Nephron (organoid): ENCODE measurements at regions not wholly inside any gene's neighbourhood (a gene's known extent, or its start where the extent isn't known, plus 50 kb on each side); places are given as distances from the start of the nearest gene placed in this dataset.
A peak's percentile ranks its signal among the peaks of the same experiment; 100 is the strongest.

Experiments used
- H3K27ac Mint-ChIP-seq, 3 experiments: 2 replicates each; pipeline ENCODE4 v1.8.0; 2020; ENCODE audit warnings: mixed read lengths in 3 of 3, mild to moderate bottlenecking in 2 of 3, moderate library complexity in 1 of 3
- H3K27me3 Mint-ChIP-seq: 2 replicates; pipeline ENCODE4 v1.8.0; 2021; ENCODE audit warnings: low read depth, mild to moderate bottlenecking, moderate library complexity, mixed read lengths
- H3K36me3 Mint-ChIP-seq: 2 replicates; pipeline ENCODE4 v1.8.0; 2020; ENCODE audit warnings: low read depth, mixed read lengths
- H3K4me1 Mint-ChIP-seq: 2 replicates; pipeline ENCODE4 v1.8.0; 2020; ENCODE audit warnings: mixed read lengths
- H3K4me3 Mint-ChIP-seq, 3 experiments: 2 replicates each; pipeline ENCODE4 v1.8.0; 2020; ENCODE audit warnings: mild to moderate bottlenecking in 3 of 3, mixed read lengths in 3 of 3, moderate library complexity in 2 of 3
- H3K9me3 Mint-ChIP-seq: 2 replicates; pipeline ENCODE4 v1.8.0; 2020; ENCODE audit warnings: mixed read lengths
- TF ChIP-seq, protein P1 (sequence below), 3 experiments: fragments of 200-600 bp; sonication (generic); IDR thresholded peaks; one replicate each; pipeline ENCODE4 v1.5.0; 2021; ENCODE audit warnings: antibody characterized with exemption in 3 of 3; ENCODE audit not compliant: unreplicated experiment in 3 of 3

DNA sequence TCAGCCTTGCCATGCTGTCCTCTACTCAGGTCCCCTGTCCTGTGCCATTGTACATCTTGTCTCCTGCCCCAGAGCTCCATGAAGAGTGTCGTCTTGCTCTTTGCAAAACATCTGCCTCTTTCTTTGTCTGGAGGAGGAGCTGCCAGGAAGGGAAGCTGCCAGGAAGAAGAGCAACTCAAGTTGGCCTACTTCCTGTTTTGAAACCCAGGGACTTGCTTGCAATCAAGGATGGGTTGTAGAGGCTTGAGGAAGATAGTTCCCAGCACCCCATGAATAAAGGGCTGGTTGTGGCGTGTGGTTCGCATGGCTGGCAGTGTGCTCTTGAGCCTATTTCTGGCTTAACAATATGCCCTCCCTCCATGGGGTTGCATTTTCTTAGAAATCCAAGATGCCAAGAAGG, 53.0 kb upstream of the CPEB4 start:
- Mint-ChIP-seq H3K36me3 (no peaks in the 10 kb centered on the region), H3K27ac (no peak overlapping the region), H3K4me3 (no peak overlapping the region), H3K9me3 (no peaks in the 10 kb centered on the region), H3K4me1 (peaks cover 27% of the 10 kb centered on the region), H3K27me3 (no peaks in the 10 kb centered on the region)
- TF ChIP-seq, protein P1, sequence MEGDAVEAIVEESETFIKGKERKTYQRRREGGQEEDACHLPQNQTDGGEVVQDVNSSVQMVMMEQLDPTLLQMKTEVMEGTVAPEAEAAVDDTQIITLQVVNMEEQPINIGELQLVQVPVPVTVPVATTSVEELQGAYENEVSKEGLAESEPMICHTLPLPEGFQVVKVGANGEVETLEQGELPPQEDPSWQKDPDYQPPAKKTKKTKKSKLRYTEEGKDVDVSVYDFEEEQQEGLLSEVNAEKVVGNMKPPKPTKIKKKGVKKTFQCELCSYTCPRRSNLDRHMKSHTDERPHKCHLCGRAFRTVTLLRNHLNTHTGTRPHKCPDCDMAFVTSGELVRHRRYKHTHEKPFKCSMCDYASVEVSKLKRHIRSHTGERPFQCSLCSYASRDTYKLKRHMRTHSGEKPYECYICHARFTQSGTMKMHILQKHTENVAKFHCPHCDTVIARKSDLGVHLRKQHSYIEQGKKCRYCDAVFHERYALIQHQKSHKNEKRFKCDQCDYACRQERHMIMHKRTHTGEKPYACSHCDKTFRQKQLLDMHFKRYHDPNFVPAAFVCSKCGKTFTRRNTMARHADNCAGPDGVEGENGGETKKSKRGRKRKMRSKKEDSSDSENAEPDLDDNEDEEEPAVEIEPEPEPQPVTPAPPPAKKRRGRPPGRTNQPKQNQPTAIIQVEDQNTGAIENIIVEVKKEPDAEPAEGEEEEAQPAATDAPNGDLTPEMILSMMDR (IDR thresholded peaks at IDR 0.05; ENCODE audit: unreplicated experiment in 3 of 3): no peak

DNA sequence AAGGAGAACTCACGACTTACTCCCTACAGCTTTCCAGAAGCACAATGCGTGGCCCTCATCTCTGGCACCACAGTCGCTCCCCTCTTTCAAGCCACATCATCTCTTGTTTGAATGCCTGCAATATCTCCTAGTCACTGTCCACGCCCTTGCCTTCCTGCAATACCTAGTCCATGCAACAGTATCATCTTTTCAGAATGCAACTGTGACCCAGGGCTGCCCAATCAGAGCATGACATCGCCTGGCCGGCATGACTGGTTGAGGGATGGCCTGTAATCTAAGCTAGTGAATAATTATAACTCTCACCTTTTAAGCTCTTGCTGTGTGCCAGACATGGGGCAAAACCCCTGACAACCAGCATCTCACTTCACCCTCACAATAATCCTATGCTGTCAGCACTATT, 52.5 kb upstream of the CPEB4 start:
- no peak overlapping the region for H3K4me3 Mint-ChIP-seq
- H3K4me1 Mint-ChIP-seq: peaks cover 27% of the 10 kb centered on the region
- TF ChIP-seq, protein P1 (IDR thresholded peaks at IDR 0.05; ENCODE audit: unreplicated experiment in 3 of 3): no peak
- H3K36me3 Mint-ChIP-seq: no peaks in the 10 kb centered on the region
- no peaks in the 10 kb centered on the region for H3K27me3 Mint-ChIP-seq
- H3K27ac Mint-ChIP-seq: peak overlapping the region in 1 of 3 experiments; percentile 12
- H3K9me3 Mint-ChIP-seq: no peaks in the 10 kb centered on the region

DNA sequence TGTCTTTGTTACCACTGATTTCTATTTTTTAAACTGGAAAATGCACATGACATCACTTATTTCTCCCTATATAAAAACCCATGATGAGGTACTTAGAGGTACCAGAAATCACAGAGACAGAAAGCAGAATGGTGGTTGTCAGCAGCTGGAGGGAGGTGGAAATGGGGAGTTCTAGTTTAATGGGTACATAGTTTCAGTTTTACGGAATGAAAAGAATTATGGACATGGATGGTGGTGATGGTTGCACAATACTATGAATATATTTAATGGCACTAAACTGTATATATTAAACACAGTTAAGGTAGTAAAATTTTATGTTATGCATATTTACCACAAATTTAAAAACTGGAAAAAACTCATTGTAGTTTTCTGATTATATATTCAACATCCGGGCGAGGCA, 50.5 kb upstream of the CPEB4 start:
- Mint-ChIP-seq H3K9me3 (no peaks in the 10 kb centered on the region), H3K27me3 (no peaks in the 10 kb centered on the region), H3K27ac (no peak overlapping the region), H3K4me1 (peaks cover 16% of the 10 kb centered on the region), H3K36me3 (no peaks in the 10 kb centered on the region), H3K4me3 (no peak overlapping the region)
- TF ChIP-seq, protein P1 (IDR thresholded peaks at IDR 0.05; ENCODE audit: unreplicated experiment in 3 of 3): no peak
